ENCODE measurements at regions not wholly inside any gene's neighbourhood (a gene's known extent, or its start where the extent isn't known, plus 50 kb on each side); places are given as distances from the start of the nearest gene placed in this dataset.

DNA sequence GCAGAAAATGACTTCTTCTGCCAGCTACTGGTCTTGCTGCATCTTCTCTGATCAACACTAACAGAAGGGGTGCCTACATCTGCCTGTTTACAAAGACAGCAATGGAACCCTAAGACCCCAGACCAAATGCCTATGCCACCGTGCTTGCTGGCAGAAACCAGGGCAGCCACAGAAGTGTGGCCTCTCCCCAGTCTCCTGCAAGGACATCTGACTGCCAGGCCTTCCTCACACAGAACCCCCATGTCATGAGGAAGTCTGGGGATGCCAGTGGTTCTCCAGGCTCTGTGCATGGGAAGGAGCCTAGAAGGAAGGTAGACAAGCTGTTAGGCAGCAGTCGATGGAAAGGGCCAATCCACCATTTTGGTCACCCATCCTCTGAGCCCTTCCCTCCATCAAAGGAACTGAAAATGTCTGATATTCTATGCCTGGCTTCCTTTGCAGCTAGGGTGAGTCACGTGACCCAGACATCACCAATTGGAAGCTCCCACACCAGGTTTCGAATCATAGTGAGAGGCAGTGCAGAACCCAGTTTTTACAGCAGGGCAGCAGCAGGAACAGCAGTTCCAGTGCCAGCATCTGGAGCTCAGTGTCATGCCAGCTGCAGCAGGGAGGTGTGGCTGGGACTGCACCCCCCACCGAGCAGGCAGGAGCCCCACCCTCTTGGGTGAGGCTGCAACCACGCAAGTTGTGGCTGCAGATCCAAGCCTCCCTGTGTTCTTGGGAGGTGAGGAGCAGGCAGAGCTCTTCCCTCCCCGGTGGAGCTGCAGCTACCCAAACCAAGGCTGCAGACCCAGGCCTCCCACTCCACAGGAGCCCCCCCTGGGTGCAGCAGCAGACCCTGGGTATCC is 123.4 kb downstream of the OLFM1 start:
- TF ChIP-seq POLR2AphosphoS5 (IDR thresholded peaks at IDR 0.05; ENCODE audit: borderline replicate concordance, low read depth, low read length), result no peak
- no peak for TF ChIP-seq EZH2 (IDR thresholded peaks at IDR 0.05)
- no peak for TF ChIP-seq FOXP2 (optimal IDR thresholded peaks at IDR 0.05; ENCODE audit: control extremely low read depth, extremely low read length, insufficient read depth)

Data from SK-N-MC (cell line).